HFF-Myc (cell line): ENCODE measurements at regions not wholly inside any gene's neighbourhood (a gene's known extent, or its start where the extent isn't known, plus 50 kb on each side); places are given as distances from the start of the nearest gene placed in this dataset.

Source experiments
- DNase-seq: peaks from one replicate; pipeline ENCODE4 v3.0.0-alpha.2; 2011; ENCODE audit warnings: low read depth; ENCODE audit errors: extremely low read depth
- H3K4me3 ChIP-seq: replicated peaks from 2 replicates; pipeline ENCODE4 v1.5.1; 2011; ENCODE audit warnings: low read depth, mild to moderate bottlenecking, control low read depth, low read length
- CTCF ChIP-seq: IDR thresholded peaks from 2 replicates; pipeline ENCODE4 v1.5.1; 2012; ENCODE audit warnings: mild to moderate bottlenecking, low read depth, low read length, control low read depth; ENCODE audit errors: missing control alignments

- no peak for TF ChIP-seq CTCF
- no peak for DNase-seq
- no peak overlapping the region for H3K4me3 ChIP-seq
Measured at GRCh38 chr2:59567151-59567550, 986.3 kb downstream of the BCL11A start.

- no peak for DNase-seq
- no peak for TF ChIP-seq CTCF
Measured at GRCh38 chr2:59566739-59567138, 986.7 kb downstream of the BCL11A start.

GRCh38 chr2:59561281-59561680 lies 992.2 kb downstream of the BCL11A start:
- no peak overlapping the region for H3K4me3 ChIP-seq
- DNase-seq = no peak
- no peak for TF ChIP-seq CTCF

More at GRCh38 chr2:59566739-59567138, 986.7 kb downstream of the BCL11A start:
- H3K4me3 ChIP-seq = no peak overlapping the region

GRCh38 chr2:59560769-59561168 lies 992.7 kb downstream of the BCL11A start:
- DNase-seq = no peak
- no peak overlapping the region for H3K4me3 ChIP-seq
- TF ChIP-seq CTCF = no peak

GRCh38 chr2:59540864-59541263 lies 1012.6 kb downstream of the BCL11A start:
- no peak overlapping the region for H3K4me3 ChIP-seq
- DNase-seq = no peak
- TF ChIP-seq CTCF = no peak

- H3K4me3 ChIP-seq = no peak overlapping the region
- TF ChIP-seq CTCF = no peak
- DNase-seq = no peak
Measured at GRCh38 chr2:59538398-59538911, 1015.0 kb downstream of the BCL11A start.

- no peak for DNase-seq
- no peak for TF ChIP-seq CTCF
- H3K4me3 ChIP-seq = no peak overlapping the region
Measured at GRCh38 chr2:59532808-59533207, 1020.6 kb downstream of the BCL11A start.
